ENCODE measurements at regions not wholly inside any gene's neighbourhood (a gene's known extent, or its start where the extent isn't known, plus 50 kb on each side); places are given as distances from the start of the nearest gene placed in this dataset.

DNA sequence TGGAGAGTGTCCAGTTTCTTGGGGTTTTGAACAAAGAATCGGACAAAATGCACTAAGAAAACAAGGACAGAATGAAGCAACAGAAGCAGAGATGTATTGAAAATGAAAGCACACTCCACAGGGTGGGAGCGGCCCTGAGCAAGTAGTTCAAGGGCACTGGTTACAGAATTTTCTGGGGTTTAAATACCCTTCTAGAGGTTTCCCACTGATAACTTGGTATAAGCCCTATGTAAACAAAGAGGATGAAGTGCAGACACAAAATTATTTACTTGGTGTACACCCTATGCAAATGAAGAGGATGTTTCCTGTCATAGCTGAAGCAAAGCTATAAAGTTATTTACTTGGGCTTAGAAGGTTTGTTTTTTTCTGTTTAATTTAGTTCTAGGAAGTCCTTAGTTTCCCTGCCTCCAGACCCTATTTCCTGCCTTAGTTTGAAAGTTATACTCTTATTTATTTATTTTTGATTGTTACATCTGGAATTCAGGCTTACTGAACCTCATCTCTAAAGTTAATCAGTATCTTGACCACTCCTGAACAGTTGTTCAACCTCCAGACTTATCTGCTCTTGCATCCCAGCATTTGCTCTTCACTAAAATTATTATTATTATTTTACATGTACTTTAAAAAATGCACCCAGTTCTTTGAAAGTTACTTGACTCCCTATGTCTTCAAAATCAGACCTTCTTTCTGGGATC is 193.5 kb downstream of the SPP2 start:
- peaks cover 5% of the 10 kb centered on the region for H3K4me1 ChIP-seq (ENCODE audit: control insufficient read depth, insufficient read depth, low read length)
- WGBS, 2 experiments: 94 to 95% methylated on average over 2 of the region's 2 CpGs
- H3K27ac ChIP-seq (ENCODE audit: insufficient read depth, low read depth, low read length, poor library complexity, severe bottlenecking): no peak overlapping the region
- no peaks in the 10 kb centered on the region for H3K36me3 ChIP-seq (ENCODE audit: control insufficient read depth, insufficient read depth, low read length)
- H3K27me3 ChIP-seq (ENCODE audit: control insufficient read depth, insufficient read depth, low read length, poor library complexity, severe bottlenecking): no peaks in the 10 kb centered on the region
- H3K4me3 ChIP-seq (ENCODE audit: insufficient read depth, low read depth, low read length): no peak overlapping the region
- H3K9me3 ChIP-seq (ENCODE audit: control insufficient read depth, low read length): no peaks in the 10 kb centered on the region

DNA sequence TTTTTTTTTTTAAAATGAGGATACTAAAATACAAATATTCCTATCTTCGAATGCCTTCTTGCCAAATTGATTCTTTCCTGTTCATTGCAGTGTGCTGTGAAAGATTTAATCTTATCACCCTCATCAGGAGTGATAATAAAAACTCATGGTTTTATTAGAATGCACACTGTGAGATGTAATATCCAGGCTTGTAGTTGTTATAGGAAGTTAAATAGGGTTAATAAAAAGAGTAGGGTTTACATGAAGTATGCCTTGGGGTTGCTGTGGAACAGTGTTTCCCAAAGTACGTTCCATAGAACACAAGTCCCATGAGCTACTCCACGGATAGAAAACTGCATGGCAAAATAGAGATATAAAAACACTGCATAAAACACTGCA is 191.9 kb downstream of the SPP2 start:
- H3K36me3 ChIP-seq (ENCODE audit: control insufficient read depth, insufficient read depth, low read length): no peaks in the 10 kb centered on the region
- H3K27me3 ChIP-seq (ENCODE audit: control insufficient read depth, insufficient read depth, low read length, poor library complexity, severe bottlenecking): no peaks in the 10 kb centered on the region
- WGBS, 2 experiments: 90 to 94% methylated on average over 2 to 3 of the region's 3 CpGs
- H3K4me3 ChIP-seq (ENCODE audit: insufficient read depth, low read depth, low read length): no peak overlapping the region
- no peak overlapping the region for H3K27ac ChIP-seq (ENCODE audit: insufficient read depth, low read depth, low read length, poor library complexity, severe bottlenecking)
- H3K9me3 ChIP-seq (ENCODE audit: control insufficient read depth, low read length): no peaks in the 10 kb centered on the region
- peaks cover 5% of the 10 kb centered on the region for H3K4me1 ChIP-seq (ENCODE audit: control insufficient read depth, insufficient read depth, low read length)

DNA sequence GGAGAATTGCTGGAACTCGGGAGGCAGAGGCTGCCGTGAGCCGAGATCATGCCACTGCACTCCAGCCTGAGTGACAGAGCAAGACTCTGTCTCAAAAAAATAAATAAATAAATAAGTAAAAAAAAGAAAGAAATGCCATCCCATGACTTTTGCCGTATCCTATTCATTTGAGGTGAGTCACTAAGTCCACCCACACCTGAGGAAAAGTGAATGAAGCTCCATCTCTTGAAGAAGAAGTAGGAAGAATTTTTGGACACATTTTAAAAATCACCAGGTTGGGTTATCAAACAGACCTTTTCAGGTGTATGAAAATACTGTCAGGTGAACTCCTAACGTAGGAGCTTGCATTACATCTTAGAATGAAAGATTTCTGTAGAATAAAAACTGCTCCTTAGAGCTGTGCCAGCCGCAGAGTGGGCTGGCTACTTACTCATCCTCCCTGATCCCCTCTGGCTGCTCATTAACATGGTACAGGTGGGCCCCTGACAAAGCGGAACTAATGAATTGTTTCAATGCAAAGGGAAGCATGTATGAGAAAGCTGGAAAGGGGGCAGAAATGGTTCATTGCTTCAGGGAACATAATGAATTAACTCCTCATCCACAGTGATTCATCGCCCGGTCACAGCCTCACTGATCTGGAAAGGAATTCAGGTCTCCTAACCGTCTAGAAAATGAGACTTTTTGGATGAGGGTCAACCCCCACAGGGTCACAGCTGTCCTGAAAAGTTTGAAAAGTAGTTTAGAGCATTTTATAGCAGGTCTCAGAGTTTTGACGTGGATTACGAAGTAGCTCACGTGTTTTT is 191.4 kb downstream of the SPP2 start:
- Histone ChIP-seq H3K27me3 (ENCODE audit: control insufficient read depth, insufficient read depth, low read length, poor library complexity, severe bottlenecking) (no peaks in the 10 kb centered on the region), H3K27ac (ENCODE audit: insufficient read depth, low read depth, low read length, poor library complexity, severe bottlenecking) (no peak overlapping the region), H3K4me3 (ENCODE audit: insufficient read depth, low read depth, low read length) (no peak overlapping the region), H3K36me3 (ENCODE audit: control insufficient read depth, insufficient read depth, low read length) (no peaks in the 10 kb centered on the region), H3K9me3 (ENCODE audit: control insufficient read depth, low read length) (no peaks in the 10 kb centered on the region), H3K4me1 (ENCODE audit: control insufficient read depth, insufficient read depth, low read length) (peaks cover 5% of the 10 kb centered on the region)
- WGBS, 2 experiments: 83 to 87% methylated on average over 10 to 13 of the region's 13 CpGs

DNA sequence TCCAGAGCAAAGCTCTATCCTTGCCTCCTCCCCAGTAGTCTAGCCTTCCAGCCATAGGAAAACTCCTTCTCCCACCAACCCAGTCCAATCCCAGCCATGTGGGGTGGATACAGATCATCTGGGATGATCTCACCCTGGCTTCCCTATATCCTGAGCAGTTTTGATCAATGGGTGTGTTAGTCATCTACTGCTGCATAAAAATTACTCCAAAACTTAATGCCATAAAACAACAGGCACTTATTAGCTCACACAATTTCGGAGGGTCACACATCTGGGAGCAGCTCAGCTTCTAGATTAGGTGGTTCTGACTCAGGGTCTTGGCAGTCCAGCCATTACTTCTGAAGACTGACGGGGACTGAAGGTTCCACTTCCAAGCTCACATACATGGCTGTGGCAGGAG is 190.4 kb downstream of the SPP2 start:
- no peaks in the 10 kb centered on the region for H3K9me3 ChIP-seq (ENCODE audit: control insufficient read depth, low read length)
- H3K27me3 ChIP-seq (ENCODE audit: control insufficient read depth, insufficient read depth, low read length, poor library complexity, severe bottlenecking): no peaks in the 10 kb centered on the region
- peaks cover 4% of the 10 kb centered on the region for H3K4me1 ChIP-seq (ENCODE audit: control insufficient read depth, insufficient read depth, low read length)
- no peak overlapping the region for H3K27ac ChIP-seq (ENCODE audit: insufficient read depth, low read depth, low read length, poor library complexity, severe bottlenecking)
- WGBS, 2 experiments: 89 to 100% methylated on average over 2 of the region's 2 CpGs
- H3K36me3 ChIP-seq (ENCODE audit: control insufficient read depth, insufficient read depth, low read length): no peaks in the 10 kb centered on the region
- H3K4me3 ChIP-seq (ENCODE audit: insufficient read depth, low read depth, low read length): no peak overlapping the region

DNA sequence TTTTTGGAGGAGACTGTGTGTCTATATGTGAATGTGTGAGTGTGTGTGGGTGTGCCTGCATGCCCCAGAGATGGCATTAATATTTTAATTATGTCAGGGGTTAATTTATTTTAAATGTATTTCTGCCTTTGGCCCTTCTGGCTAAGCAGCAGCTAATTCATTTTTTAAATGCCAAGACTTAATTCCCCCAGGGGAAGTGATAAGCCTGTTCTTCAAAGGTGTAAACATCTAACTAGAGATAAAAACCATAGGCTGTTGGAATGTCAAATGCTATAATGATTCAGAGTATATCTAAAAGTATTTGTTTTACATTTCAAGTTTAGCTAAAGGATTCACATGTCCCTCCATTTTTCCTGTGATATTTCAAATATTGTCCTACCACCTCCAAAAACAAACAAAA is 184.7 kb downstream of the SPP2 start:
- H3K36me3 ChIP-seq (ENCODE audit: control insufficient read depth, insufficient read depth, low read length): no peaks in the 10 kb centered on the region
- H3K27ac ChIP-seq (ENCODE audit: insufficient read depth, low read depth, low read length, poor library complexity, severe bottlenecking): no peak overlapping the region
- H3K9me3 ChIP-seq (ENCODE audit: control insufficient read depth, low read length): no peaks in the 10 kb centered on the region
- H3K4me1 ChIP-seq (ENCODE audit: control insufficient read depth, insufficient read depth, low read length): no peaks in the 10 kb centered on the region
- no peaks in the 10 kb centered on the region for H3K27me3 ChIP-seq (ENCODE audit: control insufficient read depth, insufficient read depth, low read length, poor library complexity, severe bottlenecking)
- no peak overlapping the region for H3K4me3 ChIP-seq (ENCODE audit: insufficient read depth, low read depth, low read length)

- H3K4me1 ChIP-seq (ENCODE audit: control insufficient read depth, insufficient read depth, low read length): no peaks in the 10 kb centered on the region
- no peaks in the 10 kb centered on the region for H3K9me3 ChIP-seq (ENCODE audit: control insufficient read depth, low read length)
- H3K27me3 ChIP-seq (ENCODE audit: control insufficient read depth, insufficient read depth, low read length, poor library complexity, severe bottlenecking): no peaks in the 10 kb centered on the region
- no peaks in the 10 kb centered on the region for H3K36me3 ChIP-seq (ENCODE audit: control insufficient read depth, insufficient read depth, low read length)
- H3K27ac ChIP-seq (ENCODE audit: insufficient read depth, low read depth, low read length, poor library complexity, severe bottlenecking): no peak overlapping the region
- no peak overlapping the region for H3K4me3 ChIP-seq (ENCODE audit: insufficient read depth, low read depth, low read length)
- WGBS, 2 experiments: 94 to 96% methylated on average over 1 of the region's 1 CpG
Measured at GRCh38 chr2:234231460-234231859, 181.0 kb downstream of the SPP2 start.

- H3K27ac ChIP-seq (ENCODE audit: insufficient read depth, low read depth, low read length, poor library complexity, severe bottlenecking): no peak overlapping the region
- H3K4me3 ChIP-seq (ENCODE audit: insufficient read depth, low read depth, low read length): no peak overlapping the region
- H3K27me3 ChIP-seq (ENCODE audit: control insufficient read depth, insufficient read depth, low read length, poor library complexity, severe bottlenecking): no peaks in the 10 kb centered on the region
- H3K9me3 ChIP-seq (ENCODE audit: control insufficient read depth, low read length): no peaks in the 10 kb centered on the region
- WGBS, 2 experiments: 92 to 97% methylated on average over 4 of the region's 4 CpGs
- H3K36me3 ChIP-seq (ENCODE audit: control insufficient read depth, insufficient read depth, low read length): no peaks in the 10 kb centered on the region
- peaks cover 9% of the 10 kb centered on the region for H3K4me1 ChIP-seq (ENCODE audit: control insufficient read depth, insufficient read depth, low read length)
Measured at GRCh38 chr2:234219046-234219310, 168.5 kb downstream of the SPP2 start.

DNA sequence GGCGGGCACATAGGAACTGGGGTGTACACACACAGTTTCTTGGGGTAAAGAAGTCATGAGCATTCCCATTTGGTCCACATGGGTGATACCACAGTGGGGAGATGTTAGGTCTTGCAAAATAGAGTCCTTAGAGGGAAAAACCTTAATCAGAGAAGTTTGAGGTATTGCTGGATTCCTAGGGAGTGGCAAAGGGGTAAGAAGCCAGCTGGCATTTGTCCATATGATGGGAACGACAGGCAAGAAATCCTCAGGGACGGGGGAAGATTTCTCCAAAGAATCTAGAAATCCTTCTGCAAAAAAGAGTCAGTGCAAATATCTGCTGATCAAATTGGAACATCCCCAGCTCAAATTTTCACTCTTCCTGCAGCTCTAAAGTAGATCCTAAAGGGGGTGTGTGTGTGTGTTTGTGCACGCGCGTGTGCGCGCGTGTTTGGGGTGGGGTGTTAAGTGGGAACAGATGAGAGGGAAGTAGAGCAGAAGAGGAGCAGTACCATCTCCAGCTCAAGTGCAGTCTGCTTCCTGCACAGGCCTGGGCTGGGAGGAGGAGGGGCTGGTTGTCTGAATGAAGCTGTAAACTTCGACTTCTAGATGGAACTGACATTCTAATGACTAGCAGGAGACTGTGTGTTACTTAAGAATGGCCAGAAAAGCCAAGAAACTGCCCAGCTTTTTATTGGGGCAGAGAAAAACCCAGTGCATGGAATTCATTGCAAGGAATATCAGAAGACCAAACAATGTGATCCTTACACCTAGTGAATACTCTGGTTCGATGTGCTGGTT is 168.0 kb downstream of the SPP2 start:
- no peak overlapping the region for H3K27ac ChIP-seq (ENCODE audit: insufficient read depth, low read depth, low read length, poor library complexity, severe bottlenecking)
- WGBS, 2 experiments: 95 to 96% methylated on average over 11 of the region's 11 CpGs
- H3K9me3 ChIP-seq (ENCODE audit: control insufficient read depth, low read length): no peaks in the 10 kb centered on the region
- no peak overlapping the region for H3K4me3 ChIP-seq (ENCODE audit: insufficient read depth, low read depth, low read length)
- no peaks in the 10 kb centered on the region for H3K27me3 ChIP-seq (ENCODE audit: control insufficient read depth, insufficient read depth, low read length, poor library complexity, severe bottlenecking)
- H3K4me1 ChIP-seq (ENCODE audit: control insufficient read depth, insufficient read depth, low read length): peaks cover 9% of the 10 kb centered on the region
- no peaks in the 10 kb centered on the region for H3K36me3 ChIP-seq (ENCODE audit: control insufficient read depth, insufficient read depth, low read length)

DNA sequence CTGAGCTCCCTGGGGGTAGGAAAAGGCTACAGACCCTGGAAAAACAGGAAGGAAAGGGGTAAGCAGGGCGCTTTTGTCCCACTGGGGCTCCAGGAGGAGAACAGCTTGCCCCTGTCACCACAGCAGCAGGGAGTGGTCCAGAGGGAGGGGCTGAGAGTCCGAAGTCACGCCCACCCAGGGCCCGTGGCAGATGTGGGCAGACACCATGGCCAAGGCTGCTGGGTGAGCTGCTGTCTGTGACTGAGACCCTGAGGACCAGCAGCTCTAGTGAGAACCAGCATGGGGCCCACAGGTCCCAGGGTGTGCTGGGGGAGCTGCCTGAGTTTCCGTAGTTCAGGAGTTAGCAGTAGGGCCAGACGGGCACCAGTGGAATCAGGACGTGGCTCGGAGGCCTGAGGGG is 162.0 kb downstream of the SPP2 start:
- Histone ChIP-seq H3K9me3 (ENCODE audit: control insufficient read depth, low read length) (no peaks in the 10 kb centered on the region), H3K36me3 (ENCODE audit: control insufficient read depth, insufficient read depth, low read length) (no peaks in the 10 kb centered on the region), H3K4me1 (ENCODE audit: control insufficient read depth, insufficient read depth, low read length) (no peaks in the 10 kb centered on the region), H3K4me3 (ENCODE audit: insufficient read depth, low read depth, low read length) (no peak overlapping the region), H3K27me3 (ENCODE audit: control insufficient read depth, insufficient read depth, low read length, poor library complexity, severe bottlenecking) (no peaks in the 10 kb centered on the region), H3K27ac (ENCODE audit: insufficient read depth, low read depth, low read length, poor library complexity, severe bottlenecking) (no peak overlapping the region)
- WGBS, 2 experiments: 85 to 86% methylated on average over 8 of the region's 8 CpGs

GRCh38 chr2:234211797-234212196 is 161.3 kb downstream of the SPP2 start:
- no peak overlapping the region for H3K27ac ChIP-seq (ENCODE audit: insufficient read depth, low read depth, low read length, poor library complexity, severe bottlenecking)
- H3K9me3 ChIP-seq (ENCODE audit: control insufficient read depth, low read length): no peaks in the 10 kb centered on the region
- WGBS, 2 experiments: 81% methylated on average over 4 of the region's 4 CpGs
- no peak overlapping the region for H3K4me3 ChIP-seq (ENCODE audit: insufficient read depth, low read depth, low read length)
- H3K36me3 ChIP-seq (ENCODE audit: control insufficient read depth, insufficient read depth, low read length): no peaks in the 10 kb centered on the region
- H3K4me1 ChIP-seq (ENCODE audit: control insufficient read depth, insufficient read depth, low read length): no peaks in the 10 kb centered on the region
- H3K27me3 ChIP-seq (ENCODE audit: control insufficient read depth, insufficient read depth, low read length, poor library complexity, severe bottlenecking): no peaks in the 10 kb centered on the region
